Epidermal melanocyte (primary cell): ENCODE measurements at regions not wholly inside any gene's neighbourhood (a gene's known extent, or its start where the extent isn't known, plus 50 kb on each side); places are given as distances from the start of the nearest gene placed in this dataset.

Experiments
- DNase-seq: peaks from one replicate; pipeline ENCODE4 v3.0.0; 2011; ENCODE audit warnings: low spot score; ENCODE audit not compliant: insufficient read length

- no peak for DNase-seq
These were observed 343.5 kb downstream of the PLK2 start for GRCh38 chr5:58116346-58116745.

GRCh38 chr5:58115811-58116210 lies 344.1 kb downstream of the PLK2 start:
- DNase-seq: no peak

DNA sequence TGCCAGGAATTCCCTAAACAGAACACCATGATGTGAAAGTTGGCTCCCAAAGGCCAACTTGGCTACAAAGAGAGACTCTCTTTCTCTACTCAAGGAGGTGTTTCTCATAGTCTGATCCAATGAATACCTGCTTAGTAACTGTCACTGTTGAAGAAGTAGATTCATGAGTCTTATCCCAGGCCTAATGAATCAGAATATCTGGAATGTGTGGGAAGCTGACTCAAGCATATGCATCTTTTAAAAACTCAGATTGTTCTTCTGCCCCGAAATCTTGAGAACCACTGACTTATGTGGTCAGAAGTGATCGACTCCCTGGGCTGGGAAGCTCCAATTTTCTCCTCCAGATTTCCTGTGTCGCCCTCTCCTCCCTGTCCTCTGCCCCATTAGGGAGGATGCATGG lies 345.6 kb downstream of the PLK2 start:
- no peak for DNase-seq

GRCh38 chr5:58113172-58113571 lies 346.7 kb downstream of the PLK2 start:
- no peak for DNase-seq

DNA sequence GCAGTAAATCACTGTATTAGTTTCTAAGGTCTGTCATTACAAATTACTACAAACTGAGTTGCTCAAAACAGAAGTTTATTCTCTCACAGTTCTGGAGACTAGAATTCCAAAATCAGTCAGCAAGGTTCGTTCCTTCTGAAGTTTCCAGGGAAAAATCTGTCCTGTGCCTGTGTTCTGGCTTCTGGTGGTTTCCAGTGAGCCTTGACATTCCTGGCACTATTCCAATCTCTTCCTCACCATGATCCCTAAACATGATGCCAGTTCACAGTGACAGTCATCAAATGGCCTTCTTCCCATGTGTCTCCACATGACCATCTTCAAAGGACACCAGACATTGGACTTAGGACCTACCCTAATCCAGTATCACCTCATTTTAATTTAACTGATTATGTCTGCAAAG lies 351.4 kb downstream of the PLK2 start:
- no peak for DNase-seq

- DNase-seq: no peak
These were observed 352.2 kb downstream of the PLK2 start for GRCh38 chr5:58107704-58108103.

GRCh38 chr5:58106754-58107410 lies 353.0 kb downstream of the PLK2 start:
- no peak for DNase-seq

DNA sequence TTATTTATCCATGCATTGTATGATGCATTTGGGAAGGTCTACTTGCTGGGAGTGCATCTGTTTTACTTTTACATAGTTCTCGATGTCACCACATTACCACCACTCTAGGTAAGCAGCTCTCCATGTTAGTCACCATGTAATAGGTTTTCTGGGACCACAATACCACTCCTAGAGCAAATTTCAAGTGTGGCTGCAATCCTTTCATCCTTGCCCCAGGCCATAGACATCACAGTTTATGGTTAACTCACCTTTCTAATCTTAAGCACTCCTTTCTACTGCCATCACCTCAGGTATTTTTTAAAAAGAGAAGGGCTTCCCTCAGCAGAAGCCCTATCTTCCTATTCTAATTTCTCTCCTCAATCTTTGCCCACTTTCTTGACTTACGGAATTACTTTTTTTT lies 354.1 kb downstream of the PLK2 start:
- DNase-seq: no peak

DNA sequence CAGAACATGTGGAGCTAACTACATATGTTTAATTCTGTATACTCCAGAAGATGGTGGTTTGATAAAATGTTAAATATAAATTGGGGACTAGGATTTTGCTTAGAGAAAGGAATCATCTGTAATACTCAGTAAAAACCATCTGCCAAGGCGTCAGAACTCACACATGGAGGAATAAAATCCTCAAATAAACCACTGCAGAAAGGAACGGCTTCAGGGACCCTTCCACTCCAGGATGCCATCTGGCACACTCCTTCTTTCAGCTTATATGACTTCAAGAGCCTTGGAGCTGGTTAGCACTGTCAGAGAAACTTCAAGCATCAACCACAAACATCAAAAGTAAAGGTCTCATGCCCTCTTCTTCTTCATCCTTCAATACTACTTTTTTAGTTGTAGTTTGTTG lies 360.6 kb downstream of the PLK2 start:
- DNase-seq: no peak

- no peak for DNase-seq
These were observed 365.9 kb downstream of the PLK2 start for GRCh38 chr5:58094031-58094430.

DNA sequence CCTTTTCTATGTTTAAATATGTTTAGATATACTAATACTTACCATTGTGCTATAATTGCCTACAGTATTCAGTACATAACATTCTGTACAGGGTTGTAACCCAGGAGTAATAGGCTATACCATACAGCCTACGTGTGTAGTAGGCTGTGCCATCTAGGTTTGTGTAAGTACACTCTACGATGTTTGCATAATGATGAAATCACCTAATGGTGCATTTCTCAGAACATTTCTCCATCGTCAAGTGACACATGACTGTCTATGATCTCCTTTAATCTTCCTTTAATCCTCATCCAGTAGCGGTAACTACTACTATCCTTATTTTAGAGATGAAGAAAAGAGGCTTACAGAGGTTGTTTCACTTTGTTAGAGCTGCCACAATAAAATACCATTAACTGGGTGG lies 369.2 kb downstream of the PLK2 start:
- DNase-seq: no peak

- no peak for DNase-seq
These were observed 370.9 kb downstream of the PLK2 start for GRCh38 chr5:58088941-58089340.

DNA sequence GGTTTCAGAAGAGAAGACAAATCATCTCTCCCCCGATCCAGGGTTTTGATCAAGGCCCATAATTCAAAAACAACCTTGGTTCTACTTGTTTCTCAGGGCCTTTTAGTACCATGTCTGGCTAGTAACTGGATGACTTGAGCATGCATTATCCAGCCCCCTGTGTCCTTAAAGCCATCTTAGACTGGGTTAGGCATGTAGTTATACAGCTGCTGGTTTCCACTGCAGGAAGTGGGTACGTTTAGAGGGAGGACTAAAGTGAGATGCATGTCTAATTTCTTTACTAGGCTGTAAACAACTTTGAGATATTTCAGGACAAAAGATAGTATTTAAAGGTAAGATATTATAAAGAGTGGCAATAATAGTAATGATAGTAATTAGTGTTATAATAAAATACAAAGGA lies 372.0 kb downstream of the PLK2 start:
- DNase-seq: no peak

GRCh38 chr5:58087123-58087522 lies 372.8 kb downstream of the PLK2 start:
- DNase-seq: no peak

- no peak for DNase-seq
These were observed 374.1 kb downstream of the PLK2 start for GRCh38 chr5:58085800-58086199.

DNA sequence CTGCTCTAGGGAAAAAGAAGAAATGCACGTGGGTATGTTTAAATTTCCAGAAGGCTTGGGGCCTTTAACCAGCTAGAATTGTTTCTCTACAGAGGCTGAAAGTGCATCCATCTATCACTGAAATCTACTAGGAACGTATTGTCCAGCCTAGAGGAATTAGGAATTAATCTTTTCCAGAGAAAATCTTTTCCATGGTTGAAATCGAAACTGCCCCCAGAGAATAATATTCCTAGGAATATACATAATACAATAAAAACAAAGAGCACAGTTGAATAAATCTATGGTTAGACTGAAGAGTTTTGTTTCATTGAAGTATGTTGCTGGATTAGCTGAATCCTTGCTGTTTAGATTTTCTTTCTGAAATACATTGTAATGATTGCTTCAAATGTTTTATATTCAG lies 378.5 kb downstream of the PLK2 start:
- DNase-seq: no peak

GRCh38 chr5:58080573-58080972 lies 379.3 kb downstream of the PLK2 start:
- no peak for DNase-seq

DNA sequence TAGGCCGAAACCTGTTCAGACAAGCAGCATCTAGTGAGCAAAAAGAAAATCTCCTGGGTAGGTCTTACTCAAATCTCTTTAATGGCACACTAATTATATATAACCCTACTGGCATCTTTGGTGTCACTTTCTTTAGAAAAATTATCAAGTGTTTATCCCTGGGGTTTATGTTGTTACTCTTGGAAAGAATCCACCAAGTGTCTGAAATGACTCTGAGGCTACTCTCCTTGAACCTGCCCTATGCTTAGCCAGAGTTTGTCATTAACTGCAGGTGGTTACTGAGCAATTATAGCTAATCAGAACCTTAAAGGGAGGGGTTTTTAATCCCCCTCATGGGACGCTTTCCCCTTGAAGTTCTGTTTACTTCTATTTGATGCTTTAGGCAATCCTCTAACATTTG lies 381.9 kb downstream of the PLK2 start:
- no peak for DNase-seq

- DNase-seq: no peak
These were observed 382.5 kb downstream of the PLK2 start for GRCh38 chr5:58077416-58077815.

- DNase-seq: no peak
These were observed 383.2 kb downstream of the PLK2 start for GRCh38 chr5:58076483-58077257.

DNA sequence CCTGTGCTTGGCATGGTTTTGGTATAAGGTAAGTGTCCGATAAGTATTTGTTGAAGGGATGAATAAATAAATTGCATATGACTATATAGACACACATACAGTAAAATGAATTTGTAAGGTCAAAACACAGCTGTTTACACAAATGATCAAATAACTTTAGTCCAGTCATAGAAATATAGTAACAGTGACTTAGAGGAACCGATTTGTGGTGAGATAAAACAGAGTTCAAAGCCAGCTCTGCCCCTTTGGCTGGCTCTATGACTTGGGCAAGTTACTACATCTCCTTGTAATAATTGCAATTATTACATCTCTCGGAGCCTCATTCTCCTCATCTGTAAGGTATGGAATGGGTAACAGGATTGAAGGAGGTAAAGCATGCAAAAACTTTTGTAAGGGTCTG lies 384.0 kb downstream of the PLK2 start:
- no peak for DNase-seq

DNA sequence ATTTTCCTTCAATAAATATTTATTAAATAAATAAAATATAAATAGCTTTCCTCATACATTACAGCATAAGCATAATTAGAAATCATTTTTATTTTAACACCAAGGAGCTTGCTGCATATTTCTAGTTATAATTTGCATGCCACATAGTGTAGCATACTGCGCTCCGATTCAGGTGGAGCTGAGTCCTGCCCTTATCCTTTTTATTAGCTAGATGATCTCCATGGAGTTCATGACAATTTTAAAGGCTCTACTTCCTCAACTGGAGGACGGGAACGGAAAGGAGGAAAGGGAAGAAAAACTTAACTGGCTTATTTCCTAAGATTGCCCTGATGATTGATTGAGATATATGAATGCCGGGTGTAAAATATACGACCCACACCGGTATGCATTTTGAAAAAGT lies 385.2 kb downstream of the PLK2 start:
- no peak for DNase-seq

DNA sequence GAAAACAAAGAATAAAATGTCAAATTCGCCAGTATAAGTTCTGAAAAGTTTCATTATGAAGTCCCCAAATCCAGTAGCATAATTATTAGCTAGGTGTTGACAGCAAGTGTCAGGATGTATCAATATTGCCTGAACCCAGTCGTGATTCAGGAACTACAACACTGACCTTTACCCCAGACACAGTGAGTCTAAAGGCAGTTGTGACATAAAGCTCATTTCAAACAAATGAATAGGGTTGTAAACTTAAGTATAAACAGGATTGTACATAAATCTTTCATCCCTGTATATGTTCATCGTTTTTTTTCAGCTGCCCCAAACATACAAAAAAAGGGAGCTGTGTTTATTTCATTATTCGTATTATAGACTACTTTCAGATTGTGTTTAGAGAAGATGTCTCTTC lies 385.7 kb downstream of the PLK2 start:
- DNase-seq: no peak
